HL-60 (cell line): ENCODE measurements at regions not wholly inside any gene's neighbourhood (a gene's known extent, or its start where the extent isn't known, plus 50 kb on each side); places are given as distances from the start of the nearest gene placed in this dataset.

ENCODE experiments used
- DNase-seq, 2 experiments: peaks; one replicate each; pipeline ENCODE4 v3.0.0-alpha.2; 2010 to 2020; ENCODE audit warnings: low read depth in 1 of 2, low spot score in 1 of 2
- H3K27ac ChIP-seq: fragments of 250-450 bp; sonication (Bioruptor Pico); replicated peaks from 2 replicates; pipeline ENCODE4 v1.5.1; 2020; ENCODE audit warnings: mild to moderate bottlenecking, moderate library complexity
- H3K27me3 ChIP-seq: fragments of 250-450 bp; sonication (Bioruptor Pico); 2 replicates; pipeline ENCODE4 v1.5.1; 2021; ENCODE audit warnings: mild to moderate bottlenecking, moderate library complexity; ENCODE audit not compliant: insufficient read depth, poor library complexity, severe bottlenecking
- H3K4me3 ChIP-seq: replicated peaks from 2 replicates; pipeline ENCODE4 v1.5.1; 2011; ENCODE audit warnings: mild to moderate bottlenecking, control low read depth, low read length; ENCODE audit not compliant: insufficient read depth
- GABPA ChIP-seq: IDR thresholded peaks from 2 replicates; pipeline ENCODE4 v1.6.1; 2012; ENCODE audit warnings: low read depth
- POLR2AphosphoS5 ChIP-seq: IDR thresholded peaks from 2 replicates; pipeline ENCODE4 v1.6.1; 2012; ENCODE audit warnings: low read depth
- SPI1 ChIP-seq: IDR thresholded peaks from 2 replicates; pipeline ENCODE4 v1.6.1; 2012; ENCODE audit warnings: low read depth, mild to moderate bottlenecking, borderline replicate concordance
- TF ChIP-seq, protein P1 (sequence below): IDR thresholded peaks from one replicate; pipeline ENCODE4 v1.5.1; 2011; ENCODE audit warnings: low read length, control low read depth, inconsistent platforms; ENCODE audit not compliant: insufficient read depth
- TF ChIP-seq, protein P2 (sequence below): IDR thresholded peaks from 2 replicates; pipeline ENCODE4 v1.6.1; 2012; ENCODE audit warnings: low read depth; ENCODE audit not compliant: insufficient replicate concordance

GRCh38 chr20:50249447-50250388 is 59.1 kb downstream of the CEBPB start:
- Histone ChIP-seq H3K27me3 (no peaks in the 10 kb centered on the region), H3K4me3 (no peak overlapping the region), H3K27ac (no peak overlapping the region)
- no peak for TF ChIP-seq GABPA
- no peak for DNase-seq

- Histone ChIP-seq H3K27ac (no peak overlapping the region), H3K27me3 (no peaks in the 10 kb centered on the region), H3K4me3 (no peak overlapping the region)
- no peak for TF ChIP-seq GABPA
- TF ChIP-seq, protein P1, sequence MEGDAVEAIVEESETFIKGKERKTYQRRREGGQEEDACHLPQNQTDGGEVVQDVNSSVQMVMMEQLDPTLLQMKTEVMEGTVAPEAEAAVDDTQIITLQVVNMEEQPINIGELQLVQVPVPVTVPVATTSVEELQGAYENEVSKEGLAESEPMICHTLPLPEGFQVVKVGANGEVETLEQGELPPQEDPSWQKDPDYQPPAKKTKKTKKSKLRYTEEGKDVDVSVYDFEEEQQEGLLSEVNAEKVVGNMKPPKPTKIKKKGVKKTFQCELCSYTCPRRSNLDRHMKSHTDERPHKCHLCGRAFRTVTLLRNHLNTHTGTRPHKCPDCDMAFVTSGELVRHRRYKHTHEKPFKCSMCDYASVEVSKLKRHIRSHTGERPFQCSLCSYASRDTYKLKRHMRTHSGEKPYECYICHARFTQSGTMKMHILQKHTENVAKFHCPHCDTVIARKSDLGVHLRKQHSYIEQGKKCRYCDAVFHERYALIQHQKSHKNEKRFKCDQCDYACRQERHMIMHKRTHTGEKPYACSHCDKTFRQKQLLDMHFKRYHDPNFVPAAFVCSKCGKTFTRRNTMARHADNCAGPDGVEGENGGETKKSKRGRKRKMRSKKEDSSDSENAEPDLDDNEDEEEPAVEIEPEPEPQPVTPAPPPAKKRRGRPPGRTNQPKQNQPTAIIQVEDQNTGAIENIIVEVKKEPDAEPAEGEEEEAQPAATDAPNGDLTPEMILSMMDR = no peak
- no peak for TF ChIP-seq SPI1
- TF ChIP-seq POLR2AphosphoS5 = no peak
- TF ChIP-seq, protein P2, sequence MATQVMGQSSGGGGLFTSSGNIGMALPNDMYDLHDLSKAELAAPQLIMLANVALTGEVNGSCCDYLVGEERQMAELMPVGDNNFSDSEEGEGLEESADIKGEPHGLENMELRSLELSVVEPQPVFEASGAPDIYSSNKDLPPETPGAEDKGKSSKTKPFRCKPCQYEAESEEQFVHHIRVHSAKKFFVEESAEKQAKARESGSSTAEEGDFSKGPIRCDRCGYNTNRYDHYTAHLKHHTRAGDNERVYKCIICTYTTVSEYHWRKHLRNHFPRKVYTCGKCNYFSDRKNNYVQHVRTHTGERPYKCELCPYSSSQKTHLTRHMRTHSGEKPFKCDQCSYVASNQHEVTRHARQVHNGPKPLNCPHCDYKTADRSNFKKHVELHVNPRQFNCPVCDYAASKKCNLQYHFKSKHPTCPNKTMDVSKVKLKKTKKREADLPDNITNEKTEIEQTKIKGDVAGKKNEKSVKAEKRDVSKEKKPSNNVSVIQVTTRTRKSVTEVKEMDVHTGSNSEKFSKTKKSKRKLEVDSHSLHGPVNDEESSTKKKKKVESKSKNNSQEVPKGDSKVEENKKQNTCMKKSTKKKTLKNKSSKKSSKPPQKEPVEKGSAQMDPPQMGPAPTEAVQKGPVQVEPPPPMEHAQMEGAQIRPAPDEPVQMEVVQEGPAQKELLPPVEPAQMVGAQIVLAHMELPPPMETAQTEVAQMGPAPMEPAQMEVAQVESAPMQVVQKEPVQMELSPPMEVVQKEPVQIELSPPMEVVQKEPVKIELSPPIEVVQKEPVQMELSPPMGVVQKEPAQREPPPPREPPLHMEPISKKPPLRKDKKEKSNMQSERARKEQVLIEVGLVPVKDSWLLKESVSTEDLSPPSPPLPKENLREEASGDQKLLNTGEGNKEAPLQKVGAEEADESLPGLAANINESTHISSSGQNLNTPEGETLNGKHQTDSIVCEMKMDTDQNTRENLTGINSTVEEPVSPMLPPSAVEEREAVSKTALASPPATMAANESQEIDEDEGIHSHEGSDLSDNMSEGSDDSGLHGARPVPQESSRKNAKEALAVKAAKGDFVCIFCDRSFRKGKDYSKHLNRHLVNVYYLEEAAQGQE = no peak
- DNase-seq = no peak
These were observed 60.2 kb downstream of the CEBPB start for GRCh38 chr20:50250679-50251382.

DNA sequence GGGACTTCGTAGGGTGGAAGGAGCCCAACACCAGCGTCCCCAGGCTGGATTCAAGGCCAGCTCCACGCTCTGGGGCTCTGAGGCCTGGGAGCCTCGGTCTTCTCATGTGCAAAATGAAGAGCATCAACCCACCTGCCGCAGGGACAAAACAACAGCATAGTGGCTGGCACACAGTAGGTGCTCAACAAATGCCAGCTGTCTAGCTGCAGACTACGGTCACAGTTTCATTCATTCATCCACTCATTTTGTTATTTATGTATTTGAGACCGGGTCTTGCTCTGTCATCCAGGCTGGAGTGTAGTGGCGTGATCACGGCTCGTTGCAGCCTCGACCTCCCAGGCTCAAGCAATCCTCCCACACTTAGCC is 60.7 kb downstream of the CEBPB start:
- Histone ChIP-seq H3K27ac (no peak overlapping the region), H3K27me3 (no peaks in the 10 kb centered on the region), H3K4me3 (no peak overlapping the region)
- no peak for DNase-seq
- TF ChIP-seq, protein P2 = no peak

- Histone ChIP-seq H3K4me3 (no peak overlapping the region), H3K27ac (no peak overlapping the region), H3K27me3 (no peaks in the 10 kb centered on the region)
- TF ChIP-seq, protein P2 = no peak
- DNase-seq = no peak
These were observed 61.4 kb downstream of the CEBPB start for GRCh38 chr20:50251992-50252511.
